HG03571 (cell line): ENCODE measurements at regions not wholly inside any gene's neighbourhood (a gene's known extent, or its start where the extent isn't known, plus 50 kb on each side); places are given as distances from the start of the nearest gene placed in this dataset.

Source experiments
- ATAC-seq: cut with Tn5 transposase; IDR thresholded peaks from one replicate; pipeline ENCODE4 v1.9.1; 2021; ENCODE audit not compliant: unreplicated experiment

GRCh38 chr16:86207350-86207749 is 303.0 kb upstream of the FOXF1 start:
- no peak for ATAC-seq

- no peak for ATAC-seq
These were observed 301.1 kb upstream of the FOXF1 start for GRCh38 chr16:86209202-86209601.

- ATAC-seq = no peak
These were observed 299.7 kb upstream of the FOXF1 start for GRCh38 chr16:86210403-86211193.

- ATAC-seq = no peak
These were observed 299.1 kb upstream of the FOXF1 start for GRCh38 chr16:86211265-86211664.

GRCh38 chr16:86211800-86212199 is 298.5 kb upstream of the FOXF1 start:
- ATAC-seq = no peak

GRCh38 chr16:86212706-86213436 is 297.5 kb upstream of the FOXF1 start:
- ATAC-seq = no peak

- ATAC-seq = no peak
These were observed 296.7 kb upstream of the FOXF1 start for GRCh38 chr16:86213437-86214205.

- ATAC-seq = no peak
These were observed 295.7 kb upstream of the FOXF1 start for GRCh38 chr16:86214326-86215232.

GRCh38 chr16:86215233-86215978 is 294.9 kb upstream of the FOXF1 start:
- no peak for ATAC-seq

GRCh38 chr16:86215979-86216585 is 294.2 kb upstream of the FOXF1 start:
- ATAC-seq = no peak

- no peak for ATAC-seq
These were observed 293.7 kb upstream of the FOXF1 start for GRCh38 chr16:86216591-86216990.

- no peak for ATAC-seq
These were observed 293.1 kb upstream of the FOXF1 start for GRCh38 chr16:86217001-86217890.

GRCh38 chr16:86217891-86218270 is 292.4 kb upstream of the FOXF1 start:
- no peak for ATAC-seq

GRCh38 chr16:86218479-86219170 is 291.7 kb upstream of the FOXF1 start:
- ATAC-seq = no peak

- ATAC-seq = no peak
These were observed 290.5 kb upstream of the FOXF1 start for GRCh38 chr16:86219655-86220445.

GRCh38 chr16:86220561-86220960 is 289.8 kb upstream of the FOXF1 start:
- no peak for ATAC-seq

- ATAC-seq = no peak
These were observed 289.2 kb upstream of the FOXF1 start for GRCh38 chr16:86221085-86221484.
